ENCODE measurements at regions not wholly inside any gene's neighbourhood (a gene's known extent, or its start where the extent isn't known, plus 50 kb on each side); places are given as distances from the start of the nearest gene placed in this dataset.

DNA sequence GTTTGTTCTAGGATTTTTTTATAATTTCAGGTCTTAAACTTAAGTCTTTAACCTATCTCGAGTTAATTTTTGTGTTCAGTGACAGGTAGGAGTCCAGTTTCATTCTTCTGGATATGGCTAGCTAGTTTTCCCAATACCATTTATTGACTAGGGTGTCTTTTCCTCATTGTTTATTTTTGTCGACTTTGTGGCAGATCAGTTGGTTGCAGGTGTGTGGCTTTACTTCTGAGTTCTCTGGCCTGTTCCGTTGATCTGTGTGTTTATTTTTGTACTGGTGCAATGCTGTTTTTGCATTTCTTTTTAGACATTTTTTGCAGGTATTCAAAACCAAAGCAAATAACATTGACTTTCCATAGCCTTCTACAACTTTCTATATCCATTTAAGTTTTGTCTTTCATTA lies 121.7 kb downstream of the ETNK1 start:
- TF ChIP-seq POLR2AphosphoS5 (IDR thresholded peaks at IDR 0.05; ENCODE audit: low read depth, low read length), result no peak
- TF ChIP-seq POLR2A (IDR thresholded peaks at IDR 0.05; ENCODE audit: low read depth, low read length), result no peak
- no peak for TF ChIP-seq TAF1 (IDR thresholded peaks at IDR 0.05; ENCODE audit: low read depth, low read length)
- TF ChIP-seq POU2F2 (IDR thresholded peaks at IDR 0.05; ENCODE audit: low read depth, low read length), result no peak
